ENCODE measurements at regions not wholly inside any gene's neighbourhood (a gene's known extent, or its start where the extent isn't known, plus 50 kb on each side); places are given as distances from the start of the nearest gene placed in this dataset.
A peak's percentile ranks its signal among the peaks of the same experiment; 100 is the strongest.

GRCh38 chr15:98583771-98584430 is 64.4 kb upstream of the IGF1R start:
- ATAC-seq (peak in 2 of 4 donors; percentile 49 to 50), DNase-seq (no peak), FAIRE-seq (peak; percentile 9)
- no peaks in the 10 kb centered on the region for H3K36me3 ChIP-seq
- intact Hi-C loops (cut with DNase I): no loop called here
- no peaks in the 10 kb centered on the region for H3K27me3 ChIP-seq
- no peak overlapping the region for H3K4me3 ChIP-seq
- H3K9me3 ChIP-seq: no peaks in the 10 kb centered on the region
- H3K27ac ChIP-seq: no peak overlapping the region
- H3K4me1 ChIP-seq: no peaks in the 10 kb centered on the region
- 21 to 23% methylated on average over 5 of the region's 5 CpGs for WGBS, 2 donors
- TF ChIP-seq CTCF (IDR thresholded peaks at IDR 0.05): no peak

GRCh38 chr15:98586066-98586465 is 62.3 kb upstream of the IGF1R start:
- no peak for TF ChIP-seq CTCF (IDR thresholded peaks at IDR 0.05)
- Histone ChIP-seq H3K27ac (no peak overlapping the region), H3K4me1 (no peaks in the 10 kb centered on the region), H3K4me3 (no peak overlapping the region), H3K9me3 (no peaks in the 10 kb centered on the region), H3K36me3 (no peaks in the 10 kb centered on the region), H3K27me3 (no peaks in the 10 kb centered on the region)
- DNase-seq: no peak
- no peak for FAIRE-seq
- intact Hi-C loops (cut with DNase I): no loop called here
- WGBS, 2 donors: 39 to 50% methylated on average over 3 of the region's 3 CpGs
- no peak for ATAC-seq

GRCh38 chr15:98592136-98592535 is 56.2 kb upstream of the IGF1R start:
- Histone ChIP-seq H3K27ac (no peak overlapping the region), H3K4me3 (no peak overlapping the region), H3K36me3 (no peaks in the 10 kb centered on the region), H3K27me3 (no peaks in the 10 kb centered on the region), H3K4me1 (no peaks in the 10 kb centered on the region), H3K9me3 (no peaks in the 10 kb centered on the region)
- WGBS, 2 donors: 86 to 92% methylated on average over 11 of the region's 12 CpGs
- TF ChIP-seq CTCF (IDR thresholded peaks at IDR 0.05): no peak
- no peak for DNase-seq
- no peak for FAIRE-seq
- ATAC-seq: no peak
- intact Hi-C loops (cut with DNase I): no loop called here

GRCh38 chr15:98596131-98596530 is 52.2 kb upstream of the IGF1R start:
- intact Hi-C loops (cut with DNase I): no loop called here
- FAIRE-seq: no peak
- ATAC-seq: no peak

More at GRCh38 chr15:98596131-98596530, 52.2 kb upstream of the IGF1R start:
- Histone ChIP-seq H3K4me3 (no peak overlapping the region), H3K9me3 (no peaks in the 10 kb centered on the region), H3K27me3 (no peaks in the 10 kb centered on the region), H3K27ac (no peak overlapping the region), H3K36me3 (no peaks in the 10 kb centered on the region), H3K4me1 (no peaks in the 10 kb centered on the region)
- TF ChIP-seq CTCF (IDR thresholded peaks at IDR 0.05): no peak
- DNase-seq: no peak
- WGBS, 2 donors: 84 to 87% methylated on average over 4 of the region's 4 CpGs
